Testis (tissue), 2 donors: ENCODE measurements at regions not wholly inside any gene's neighbourhood (a gene's known extent, or its start where the extent isn't known, plus 50 kb on each side); places are given as distances from the start of the nearest gene placed in this dataset.

ENCODE experiments used
- DNase-seq: peaks from one replicate; pipeline ENCODE4 v3.0.0-alpha.2; 2019
- H3K27ac ChIP-seq, 2 donors: fragments of 200-600 bp; sonication (generic); one replicate each; pipeline ENCODE4 v1.5.1; 2019
- H3K27me3 ChIP-seq: fragments of 200-600 bp; sonication (generic); one replicate; pipeline ENCODE4 v1.5.1; 2019
- H3K36me3 ChIP-seq: fragments of 200-600 bp; sonication (generic); one replicate; pipeline ENCODE4 v1.5.1; 2017; ENCODE audit warnings: low read depth; ENCODE audit errors: missing control alignments
- H3K4me1 ChIP-seq: fragments of 200-600 bp; sonication (generic); one replicate; pipeline ENCODE4 v1.5.1; 2019
- H3K4me3 ChIP-seq, 2 donors: fragments of 200-600 bp; sonication (generic); one replicate each; pipeline ENCODE4 v1.5.1; 2017 to 2019
- H3K9me3 ChIP-seq: fragments of 200-600 bp; sonication (generic); one replicate; pipeline ENCODE4 v1.5.1; 2017
- CTCF ChIP-seq, 3 experiments: fragments of 450-650 bp in 2 of 3; fragments of 200-600 bp in 1 of 3; sonication (generic) in 1 of 3; IDR thresholded peaks; one replicate each; pipeline ENCODE4 v1.5.1; 2016 to 2019; ENCODE audit warnings: antibody characterized with exemption in 3 of 3, mild to moderate bottlenecking in 2 of 3, moderate library complexity in 1 of 3
- POLR2A ChIP-seq: fragments of 450-650 bp; IDR thresholded peaks from one replicate; pipeline ENCODE4 v1.6.1; 2017; ENCODE audit warnings: antibody characterized with exemption, mild to moderate bottlenecking, moderate library complexity
- WGBS, 2 donors: methylation state at CpG; one replicate each; pipeline ENCODE4 v1.1.5; 2018; 5-methylcytosine and 5-hydroxymethylcytosine counted together
- intact Hi-C: fragments of 100-400 bp; cut with DNase I; formaldehyde crosslinking; loops from one replicate; pipeline ENCODE4 v1.15.1; 2023; ENCODE audit warnings: low total_unique reads

DNA sequence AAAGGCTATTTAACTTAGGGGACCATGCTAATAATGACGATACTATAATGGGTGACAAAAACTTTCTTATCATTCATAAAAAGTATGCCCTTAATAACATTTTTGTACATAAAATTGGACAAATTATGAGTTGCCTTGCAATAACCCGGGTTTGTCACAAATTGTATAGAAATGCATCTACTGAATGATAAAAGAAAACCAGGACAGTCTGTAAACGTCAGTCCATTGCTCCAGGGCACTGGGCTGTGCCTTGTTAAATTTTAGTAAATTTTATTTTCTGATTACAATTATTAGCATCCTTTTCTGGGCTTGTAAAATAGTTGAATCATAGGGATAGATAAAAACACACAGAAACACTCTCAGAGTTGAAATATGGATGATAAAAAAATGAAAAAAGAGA, 778.3 kb downstream of the RAPGEF2 start:
- H3K36me3 ChIP-seq: no peaks in the 10 kb centered on the region
- WGBS, 2 donors: 78 to 85% methylated on average over 3 of the region's 3 CpGs
- no peak overlapping the region for H3K27ac ChIP-seq
- H3K4me3 ChIP-seq: no peak overlapping the region
- no peak for DNase-seq
- H3K4me1 ChIP-seq: no peaks in the 10 kb centered on the region
- TF ChIP-seq POLR2A: no peak
- TF ChIP-seq CTCF (IDR thresholded peaks at IDR 0.05): no peak
- no peaks in the 10 kb centered on the region for H3K27me3 ChIP-seq
- intact Hi-C loops: no loop called here
- no peaks in the 10 kb centered on the region for H3K9me3 ChIP-seq

- Histone ChIP-seq H3K4me3 (no peak overlapping the region), H3K9me3 (no peaks in the 10 kb centered on the region), H3K36me3 (no peaks in the 10 kb centered on the region), H3K27ac (no peak overlapping the region), H3K4me1 (no peaks in the 10 kb centered on the region), H3K27me3 (no peaks in the 10 kb centered on the region)
- intact Hi-C loops: no loop called here
- WGBS, 2 donors: 67 to 69% methylated on average over 4 of the region's 4 CpGs
- TF ChIP-seq POLR2A (no peak), CTCF (IDR thresholded peaks at IDR 0.05) (no peak)
- DNase-seq: no peak
These were observed 782.1 kb downstream of the RAPGEF2 start for GRCh38 chr4:159884989-159885388.

- TF ChIP-seq POLR2A (no peak), CTCF (IDR thresholded peaks at IDR 0.05) (no peak)
- Histone ChIP-seq H3K27me3 (no peaks in the 10 kb centered on the region), H3K27ac (no peak overlapping the region), H3K36me3 (no peaks in the 10 kb centered on the region), H3K9me3 (no peaks in the 10 kb centered on the region), H3K4me1 (no peaks in the 10 kb centered on the region), H3K4me3 (no peak overlapping the region)
- intact Hi-C loops: no loop called here
- 53 to 74% methylated on average over 4 of the region's 4 CpGs for WGBS, 2 donors
- DNase-seq: no peak
These were observed 796.7 kb downstream of the RAPGEF2 start for GRCh38 chr4:159899596-159899995.

DNA sequence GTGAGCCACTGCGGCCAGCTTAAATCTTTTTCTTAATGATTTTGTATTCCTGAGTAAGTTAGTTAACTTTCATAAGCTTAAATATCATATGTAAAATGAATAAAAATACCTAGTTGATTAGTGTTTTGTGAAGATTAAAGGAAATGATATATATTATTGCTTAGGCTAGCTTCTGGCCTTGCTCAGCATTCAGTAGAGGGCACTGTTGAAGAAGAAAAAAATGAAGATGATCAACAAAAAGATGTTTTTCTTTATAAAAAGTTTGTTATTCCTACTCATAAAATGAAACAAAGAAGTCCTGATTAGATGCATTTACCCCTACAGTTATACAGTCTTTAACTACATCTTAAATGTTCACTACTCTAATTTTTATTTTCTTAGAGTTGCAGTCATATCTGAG, 797.7 kb downstream of the RAPGEF2 start:
- intact Hi-C loops: no loop called here
- no peak overlapping the region for H3K27ac ChIP-seq
- 90 to 100% methylated on average over 1 of the region's 1 CpG for WGBS, 2 donors
- DNase-seq: no peak
- no peaks in the 10 kb centered on the region for H3K4me1 ChIP-seq
- no peak overlapping the region for H3K4me3 ChIP-seq
- no peaks in the 10 kb centered on the region for H3K9me3 ChIP-seq
- H3K27me3 ChIP-seq: no peaks in the 10 kb centered on the region
- H3K36me3 ChIP-seq: no peaks in the 10 kb centered on the region
- TF ChIP-seq CTCF (IDR thresholded peaks at IDR 0.05): no peak

DNA sequence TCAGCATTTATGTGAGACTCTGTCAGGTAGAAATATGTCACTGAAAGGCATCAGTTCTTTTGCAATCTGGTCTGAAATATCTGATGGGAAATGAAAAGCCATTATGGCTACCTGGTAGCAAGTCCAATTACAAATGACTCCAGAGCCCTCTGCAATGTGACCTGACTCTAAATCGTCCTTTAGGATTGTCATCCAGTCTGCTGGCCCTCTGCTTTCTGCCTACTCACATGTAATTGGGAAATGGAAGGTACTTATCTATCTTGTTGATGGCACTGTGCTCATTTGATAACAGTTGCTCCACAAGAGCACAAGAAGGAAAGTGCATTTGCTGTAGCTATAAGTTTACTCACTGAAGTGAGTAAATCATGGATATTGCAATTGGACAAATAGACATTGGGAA, 799.8 kb downstream of the RAPGEF2 start:
- Histone ChIP-seq H3K9me3 (no peaks in the 10 kb centered on the region), H3K4me3 (no peak overlapping the region), H3K36me3 (no peaks in the 10 kb centered on the region), H3K27ac (no peak overlapping the region), H3K4me1 (no peaks in the 10 kb centered on the region), H3K27me3 (no peaks in the 10 kb centered on the region)
- DNase-seq: no peak
- intact Hi-C loops: no loop called here
- TF ChIP-seq POLR2A (no peak), CTCF (IDR thresholded peaks at IDR 0.05) (no peak)
- 0% methylated on average over 1 of the region's 1 CpG for WGBS, 2 donors
